ENCODE measurements at regions not wholly inside any gene's neighbourhood (a gene's known extent, or its start where the extent isn't known, plus 50 kb on each side); places are given as distances from the start of the nearest gene placed in this dataset.

DNA sequence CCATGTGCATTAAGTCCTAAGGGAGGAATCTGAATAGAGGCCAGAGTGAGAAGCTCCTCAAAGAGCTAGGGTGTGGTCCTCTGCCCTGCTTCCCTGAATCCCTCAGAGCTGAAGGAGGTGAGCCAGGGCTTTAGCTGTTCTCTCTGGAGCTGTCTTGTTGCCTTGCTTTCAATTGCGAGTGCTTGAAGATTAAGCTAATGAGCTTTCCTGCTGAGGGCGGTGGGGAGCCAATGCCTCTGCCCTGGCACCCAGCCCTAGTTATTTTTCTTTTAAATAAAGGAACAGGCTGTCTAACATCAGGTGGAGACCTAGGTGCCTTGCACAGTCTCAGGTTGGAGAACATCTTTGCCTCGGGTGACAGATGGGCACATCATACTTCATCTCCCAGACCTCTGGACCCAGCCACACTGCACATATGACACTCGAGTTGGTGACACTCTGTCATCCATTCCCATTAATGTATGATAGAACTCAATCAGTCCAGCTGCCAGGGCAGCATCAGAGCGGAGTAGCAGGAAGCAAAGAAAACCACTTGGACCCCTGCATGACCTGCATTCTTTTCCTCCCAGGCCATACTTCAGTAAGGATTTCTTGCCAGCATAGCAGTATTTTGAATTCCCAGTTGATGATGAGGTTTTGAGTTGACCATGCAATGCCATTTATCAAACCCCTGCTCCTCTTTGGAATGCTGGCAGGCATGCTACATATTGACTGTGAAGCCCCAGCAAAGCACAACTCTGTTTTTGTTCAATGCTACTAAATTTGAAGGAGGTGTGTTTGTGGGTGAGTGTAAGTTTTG is 292.7 kb downstream of the RNF144A start:
- TF ChIP-seq, protein P1, sequence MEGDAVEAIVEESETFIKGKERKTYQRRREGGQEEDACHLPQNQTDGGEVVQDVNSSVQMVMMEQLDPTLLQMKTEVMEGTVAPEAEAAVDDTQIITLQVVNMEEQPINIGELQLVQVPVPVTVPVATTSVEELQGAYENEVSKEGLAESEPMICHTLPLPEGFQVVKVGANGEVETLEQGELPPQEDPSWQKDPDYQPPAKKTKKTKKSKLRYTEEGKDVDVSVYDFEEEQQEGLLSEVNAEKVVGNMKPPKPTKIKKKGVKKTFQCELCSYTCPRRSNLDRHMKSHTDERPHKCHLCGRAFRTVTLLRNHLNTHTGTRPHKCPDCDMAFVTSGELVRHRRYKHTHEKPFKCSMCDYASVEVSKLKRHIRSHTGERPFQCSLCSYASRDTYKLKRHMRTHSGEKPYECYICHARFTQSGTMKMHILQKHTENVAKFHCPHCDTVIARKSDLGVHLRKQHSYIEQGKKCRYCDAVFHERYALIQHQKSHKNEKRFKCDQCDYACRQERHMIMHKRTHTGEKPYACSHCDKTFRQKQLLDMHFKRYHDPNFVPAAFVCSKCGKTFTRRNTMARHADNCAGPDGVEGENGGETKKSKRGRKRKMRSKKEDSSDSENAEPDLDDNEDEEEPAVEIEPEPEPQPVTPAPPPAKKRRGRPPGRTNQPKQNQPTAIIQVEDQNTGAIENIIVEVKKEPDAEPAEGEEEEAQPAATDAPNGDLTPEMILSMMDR (IDR thresholded peaks at IDR 0.05) = no peak
- Histone ChIP-seq H3K4me1 (ENCODE audit: control insufficient read depth in 1 of 2, insufficient read depth in 1 of 2, low read depth in 1 of 2, low read length in 1 of 2) (peaks cover 16 to 35% of the 10 kb centered on the region in 2 experiments), H3K27ac (no peak overlapping the region), H3K27me3 (peaks cover 9% of the 10 kb centered on the region), H3K9me3 (no peaks in the 10 kb centered on the region), H3K36me3 (no peaks in the 10 kb centered on the region), H3K4me3 (ENCODE audit: low read depth in 1 of 2, low read length in 1 of 2) (no peak overlapping the region)

DNA sequence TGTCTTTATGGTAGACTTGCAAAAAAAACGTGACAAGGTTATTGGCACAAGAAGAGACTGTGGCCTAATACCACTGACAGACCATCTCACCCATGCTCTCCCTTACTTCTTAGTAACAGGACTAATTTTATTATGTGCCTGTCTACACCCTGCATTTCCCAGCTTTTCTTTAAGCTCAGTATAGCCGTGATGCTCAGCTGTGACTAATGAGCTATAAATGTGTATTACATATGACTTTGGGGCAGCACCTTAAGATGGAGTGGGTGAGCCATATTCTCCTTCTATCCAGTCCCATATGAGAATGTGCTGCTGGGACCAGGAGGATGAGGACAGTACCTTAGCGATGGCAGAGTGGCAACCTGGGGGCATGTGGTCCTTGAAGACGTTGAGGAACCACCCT is 293.5 kb downstream of the RNF144A start:
- H3K4me3 ChIP-seq (ENCODE audit: low read depth in 1 of 2, low read length in 1 of 2) = no peak overlapping the region
- TF ChIP-seq, protein P1 (IDR thresholded peaks at IDR 0.05) = no peak
- no peaks in the 10 kb centered on the region for H3K36me3 ChIP-seq
- no peaks in the 10 kb centered on the region for H3K9me3 ChIP-seq
- H3K4me1 ChIP-seq (ENCODE audit: control insufficient read depth in 1 of 2, insufficient read depth in 1 of 2, low read depth in 1 of 2, low read length in 1 of 2) = peaks cover 11 to 28% of the 10 kb centered on the region in 2 experiments
- H3K27me3 ChIP-seq = peaks cover 9% of the 10 kb centered on the region
- no peak overlapping the region for H3K27ac ChIP-seq

DNA sequence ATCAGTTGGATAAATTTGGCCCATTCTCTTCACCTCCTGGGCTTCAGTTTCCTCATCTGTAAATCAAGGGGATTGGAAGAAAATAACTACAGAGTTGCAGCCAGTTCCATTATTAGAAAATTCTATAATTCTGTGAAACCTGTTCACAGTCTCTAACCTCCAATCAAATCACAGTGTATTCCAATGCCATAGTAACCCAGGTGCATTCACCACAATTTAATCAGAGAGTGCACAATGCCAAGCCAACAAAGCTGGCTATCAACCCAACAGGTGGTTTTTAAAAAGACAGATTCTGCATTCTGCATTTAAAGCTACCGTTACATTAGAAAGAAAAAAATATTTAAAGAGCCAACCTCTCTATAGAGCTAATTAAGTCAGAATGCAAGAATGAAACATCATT is 308.6 kb downstream of the RNF144A start:
- Histone ChIP-seq H3K4me3 (ENCODE audit: low read depth in 1 of 2, low read length in 1 of 2) (no peak overlapping the region), H3K9me3 (no peaks in the 10 kb centered on the region), H3K27me3 (no peaks in the 10 kb centered on the region), H3K4me1 (ENCODE audit: control insufficient read depth in 1 of 2, insufficient read depth in 1 of 2, low read depth in 1 of 2, low read length in 1 of 2) (no peaks in the 10 kb centered on the region), H3K27ac (no peak overlapping the region), H3K36me3 (no peaks in the 10 kb centered on the region)
- TF ChIP-seq, protein P1 (IDR thresholded peaks at IDR 0.05) = no peak

DNA sequence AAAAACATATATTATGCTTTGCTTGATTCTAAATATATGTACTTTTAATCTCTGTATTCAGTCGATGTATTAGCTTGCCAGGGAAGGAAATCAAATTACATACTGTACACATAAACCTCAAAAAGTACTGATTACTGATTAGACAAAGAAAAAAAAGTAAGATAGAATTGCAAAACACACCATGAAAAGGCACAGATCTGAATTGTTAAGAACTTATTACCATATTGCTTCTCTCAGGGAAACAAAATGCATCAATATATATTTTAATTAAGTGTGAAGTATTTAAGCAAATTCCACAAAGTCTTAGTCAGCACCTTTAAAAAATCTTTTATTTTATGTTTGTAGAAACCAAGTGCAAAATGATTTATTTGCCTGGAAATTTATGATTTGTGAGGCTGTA is 309.3 kb downstream of the RNF144A start:
- Histone ChIP-seq H3K4me1 (ENCODE audit: control insufficient read depth in 1 of 2, insufficient read depth in 1 of 2, low read depth in 1 of 2, low read length in 1 of 2) (no peaks in the 10 kb centered on the region), H3K36me3 (no peaks in the 10 kb centered on the region), H3K4me3 (ENCODE audit: low read depth in 1 of 2, low read length in 1 of 2) (no peak overlapping the region), H3K27me3 (no peaks in the 10 kb centered on the region), H3K9me3 (no peaks in the 10 kb centered on the region), H3K27ac (no peak overlapping the region)
- TF ChIP-seq, protein P1 (IDR thresholded peaks at IDR 0.05) = no peak

DNA sequence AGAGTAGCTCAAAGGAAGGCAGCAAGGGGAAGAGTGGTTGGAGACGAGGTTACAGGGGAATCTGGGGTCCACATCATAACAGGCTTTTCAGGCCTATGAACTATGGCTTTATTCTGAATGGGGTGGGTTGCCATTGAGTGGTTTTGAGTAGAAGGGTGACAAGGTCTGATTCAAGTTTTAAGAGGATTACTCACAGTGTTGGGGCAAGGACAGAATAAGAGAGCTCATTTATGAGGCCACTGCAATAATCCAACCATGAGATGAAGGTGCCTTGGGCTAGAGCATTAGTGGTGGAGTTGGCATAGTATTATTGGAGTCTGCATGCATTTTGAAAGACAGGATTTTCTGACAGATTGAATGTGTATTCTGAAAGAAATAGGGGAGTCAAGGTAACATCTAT is 315.9 kb downstream of the RNF144A start:
- H3K4me3 ChIP-seq (ENCODE audit: low read depth in 1 of 2, low read length in 1 of 2) = no peak overlapping the region
- no peaks in the 10 kb centered on the region for H3K9me3 ChIP-seq
- no peaks in the 10 kb centered on the region for H3K27me3 ChIP-seq
- H3K27ac ChIP-seq = no peak overlapping the region
- no peaks in the 10 kb centered on the region for H3K36me3 ChIP-seq
- no peaks in the 10 kb centered on the region for H3K4me1 ChIP-seq (ENCODE audit: control insufficient read depth in 1 of 2, insufficient read depth in 1 of 2, low read depth in 1 of 2, low read length in 1 of 2)
- TF ChIP-seq, protein P1 (IDR thresholded peaks at IDR 0.05) = no peak
